22Rv1 (cell line): ENCODE measurements at regions not wholly inside any gene's neighbourhood (a gene's known extent, or its start where the extent isn't known, plus 50 kb on each side); places are given as distances from the start of the nearest gene placed in this dataset.

ENCODE experiments used
- H3K27ac ChIP-seq: fragments of 450-650 bp; 2 replicates; pipeline ENCODE4 v1.5.1; 2017
- ZFX ChIP-seq: fragments of 450-650 bp; IDR thresholded peaks from 2 replicates; pipeline ENCODE4 v1.6.1; 2017; ENCODE audit warnings: antibody characterized with exemption, borderline replicate concordance
- TF ChIP-seq, protein P1 (sequence below): fragments of 450-650 bp; IDR thresholded peaks from 2 replicates; pipeline ENCODE4 v1.5.1; 2017; ENCODE audit warnings: mild to moderate bottlenecking

DNA sequence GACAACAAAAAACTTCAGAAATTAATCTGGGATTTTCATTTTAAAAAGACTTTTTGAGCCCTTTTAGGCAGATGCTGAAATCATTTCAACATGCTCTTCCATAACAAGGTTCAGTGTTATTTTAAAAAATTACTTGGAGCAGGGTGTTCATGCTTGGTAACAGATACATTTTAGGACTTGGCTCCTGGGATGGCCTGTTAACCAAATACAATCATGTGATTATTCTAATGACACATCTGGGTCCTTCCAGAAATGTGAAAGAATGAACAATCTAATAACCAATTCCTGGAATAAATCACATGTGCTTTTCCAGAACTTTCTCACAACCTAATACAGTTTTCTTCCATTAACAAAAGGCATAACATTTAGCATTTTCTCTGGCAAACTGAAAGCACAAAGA lies 379.8 kb upstream of the RUNX1 start:
- no peak overlapping the region for H3K27ac ChIP-seq
- TF ChIP-seq, protein P1, sequence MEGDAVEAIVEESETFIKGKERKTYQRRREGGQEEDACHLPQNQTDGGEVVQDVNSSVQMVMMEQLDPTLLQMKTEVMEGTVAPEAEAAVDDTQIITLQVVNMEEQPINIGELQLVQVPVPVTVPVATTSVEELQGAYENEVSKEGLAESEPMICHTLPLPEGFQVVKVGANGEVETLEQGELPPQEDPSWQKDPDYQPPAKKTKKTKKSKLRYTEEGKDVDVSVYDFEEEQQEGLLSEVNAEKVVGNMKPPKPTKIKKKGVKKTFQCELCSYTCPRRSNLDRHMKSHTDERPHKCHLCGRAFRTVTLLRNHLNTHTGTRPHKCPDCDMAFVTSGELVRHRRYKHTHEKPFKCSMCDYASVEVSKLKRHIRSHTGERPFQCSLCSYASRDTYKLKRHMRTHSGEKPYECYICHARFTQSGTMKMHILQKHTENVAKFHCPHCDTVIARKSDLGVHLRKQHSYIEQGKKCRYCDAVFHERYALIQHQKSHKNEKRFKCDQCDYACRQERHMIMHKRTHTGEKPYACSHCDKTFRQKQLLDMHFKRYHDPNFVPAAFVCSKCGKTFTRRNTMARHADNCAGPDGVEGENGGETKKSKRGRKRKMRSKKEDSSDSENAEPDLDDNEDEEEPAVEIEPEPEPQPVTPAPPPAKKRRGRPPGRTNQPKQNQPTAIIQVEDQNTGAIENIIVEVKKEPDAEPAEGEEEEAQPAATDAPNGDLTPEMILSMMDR: no peak
- no peak for TF ChIP-seq ZFX

DNA sequence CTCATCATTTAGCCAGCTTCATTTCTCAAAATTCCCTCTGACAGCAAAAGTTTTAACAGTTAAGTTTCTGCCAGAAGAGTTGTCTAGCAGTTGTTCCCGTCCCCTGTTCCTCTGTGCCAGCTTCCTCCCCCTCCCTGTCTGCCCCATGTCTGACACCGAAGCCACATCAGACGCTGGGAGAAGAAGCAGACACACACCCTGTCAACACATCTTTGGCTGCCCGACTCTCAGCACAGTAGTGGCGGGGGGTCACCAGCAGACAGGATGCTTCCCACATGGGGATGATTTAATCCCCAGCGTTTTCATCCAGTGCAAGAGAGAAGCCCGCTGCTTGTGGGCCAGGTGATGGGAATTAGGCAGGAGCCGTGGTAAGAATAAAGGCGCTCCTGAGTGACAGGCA lies 379.4 kb upstream of the RUNX1 start:
- TF ChIP-seq, protein P1: no peak
- no peak for TF ChIP-seq ZFX
- H3K27ac ChIP-seq: no peak overlapping the region

DNA sequence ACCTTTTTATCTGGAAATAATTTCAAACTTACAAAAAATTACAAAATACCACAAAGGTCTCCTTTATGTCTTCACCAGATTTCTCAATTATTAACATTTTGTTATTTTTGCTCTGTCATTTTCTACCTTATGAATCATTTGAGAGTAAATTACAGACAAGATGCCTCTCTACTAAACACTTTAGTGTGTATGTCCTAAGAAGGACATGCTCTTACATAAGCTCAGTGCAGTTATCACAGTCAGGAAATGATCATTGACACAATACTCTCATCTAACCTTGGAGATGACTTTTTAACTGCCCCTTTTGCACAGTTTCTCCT lies 378.9 kb upstream of the RUNX1 start:
- TF ChIP-seq ZFX: no peak
- TF ChIP-seq, protein P1: no peak
- H3K27ac ChIP-seq: no peak overlapping the region

GRCh38 chr21:35427320-35428000 lies 378.4 kb upstream of the RUNX1 start:
- TF ChIP-seq ZFX: no peak
- TF ChIP-seq, protein P1: no peak
- no peak overlapping the region for H3K27ac ChIP-seq

- H3K27ac ChIP-seq: no peak overlapping the region
- no peak for TF ChIP-seq ZFX
- TF ChIP-seq, protein P1: no peak
These were observed 377.8 kb upstream of the RUNX1 start for GRCh38 chr21:35426897-35427296.

- H3K27ac ChIP-seq: no peak overlapping the region
- TF ChIP-seq, protein P1: no peak
- no peak for TF ChIP-seq ZFX
These were observed 377.4 kb upstream of the RUNX1 start for GRCh38 chr21:35426469-35426868.

GRCh38 chr21:35424122-35424521 lies 375.0 kb upstream of the RUNX1 start:
- no peak overlapping the region for H3K27ac ChIP-seq
- no peak for TF ChIP-seq ZFX
- TF ChIP-seq, protein P1: no peak
